ENCODE measurements at regions not wholly inside any gene's neighbourhood (a gene's known extent, or its start where the extent isn't known, plus 50 kb on each side); places are given as distances from the start of the nearest gene placed in this dataset.

GRCh38 chr16:24643489-24643888, 86.0 kb upstream of the TNRC6A start:
- Mint-ChIP-seq H3K4me1 (ENCODE audit: low read depth, unreplicated experiment) (no peaks in the 10 kb centered on the region), H3K4me3 (ENCODE audit: unreplicated experiment) (no peak overlapping the region)

DNA sequence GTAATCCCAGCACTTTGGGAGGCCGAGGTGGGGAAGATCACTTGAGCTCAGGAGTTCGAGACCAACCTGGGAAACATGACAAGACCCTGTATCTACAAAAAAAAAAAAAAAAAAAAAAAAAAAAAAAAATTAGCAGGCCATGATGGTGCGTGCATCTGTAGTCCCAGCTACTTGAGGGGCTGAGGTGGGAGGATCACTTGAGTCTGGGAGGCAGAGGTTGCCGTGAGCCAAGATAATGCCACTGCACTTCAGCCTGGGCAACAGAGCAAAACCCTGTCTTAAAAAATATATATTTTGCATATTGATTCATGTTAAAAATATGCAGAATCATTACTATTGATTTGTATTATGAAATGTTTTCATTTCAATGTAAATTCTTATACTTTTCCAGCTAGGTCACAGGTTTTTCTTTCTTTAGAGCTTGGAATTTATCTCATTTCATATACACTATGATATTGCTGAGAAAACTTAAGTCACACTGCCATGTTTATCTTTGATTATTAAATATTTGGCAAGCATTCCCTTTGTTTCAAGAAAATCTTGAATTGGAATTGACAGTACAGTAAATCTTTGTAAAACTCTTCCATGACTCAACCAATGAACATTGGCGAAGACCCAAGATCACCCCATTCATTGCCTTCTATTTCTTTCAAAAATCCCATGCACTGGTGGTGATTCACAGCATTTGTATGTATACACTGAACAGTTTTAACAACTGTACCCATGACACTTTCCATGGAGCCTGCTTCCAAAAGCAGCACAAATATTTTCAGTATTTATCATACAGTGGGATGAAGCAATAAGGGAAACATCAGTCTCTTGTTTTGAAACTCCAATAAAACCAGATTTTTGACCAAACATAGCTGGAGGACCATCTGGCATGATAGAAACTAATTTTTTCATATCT, 83.5 kb upstream of the TNRC6A start:
- TF ChIP-seq, protein P1, sequence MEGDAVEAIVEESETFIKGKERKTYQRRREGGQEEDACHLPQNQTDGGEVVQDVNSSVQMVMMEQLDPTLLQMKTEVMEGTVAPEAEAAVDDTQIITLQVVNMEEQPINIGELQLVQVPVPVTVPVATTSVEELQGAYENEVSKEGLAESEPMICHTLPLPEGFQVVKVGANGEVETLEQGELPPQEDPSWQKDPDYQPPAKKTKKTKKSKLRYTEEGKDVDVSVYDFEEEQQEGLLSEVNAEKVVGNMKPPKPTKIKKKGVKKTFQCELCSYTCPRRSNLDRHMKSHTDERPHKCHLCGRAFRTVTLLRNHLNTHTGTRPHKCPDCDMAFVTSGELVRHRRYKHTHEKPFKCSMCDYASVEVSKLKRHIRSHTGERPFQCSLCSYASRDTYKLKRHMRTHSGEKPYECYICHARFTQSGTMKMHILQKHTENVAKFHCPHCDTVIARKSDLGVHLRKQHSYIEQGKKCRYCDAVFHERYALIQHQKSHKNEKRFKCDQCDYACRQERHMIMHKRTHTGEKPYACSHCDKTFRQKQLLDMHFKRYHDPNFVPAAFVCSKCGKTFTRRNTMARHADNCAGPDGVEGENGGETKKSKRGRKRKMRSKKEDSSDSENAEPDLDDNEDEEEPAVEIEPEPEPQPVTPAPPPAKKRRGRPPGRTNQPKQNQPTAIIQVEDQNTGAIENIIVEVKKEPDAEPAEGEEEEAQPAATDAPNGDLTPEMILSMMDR (IDR thresholded peaks at IDR 0.05; ENCODE audit: partially characterized antibody, unreplicated experiment): no peak
- no peaks in the 10 kb centered on the region for H3K36me3 Mint-ChIP-seq (ENCODE audit: unreplicated experiment)

More at GRCh38 chr16:24643489-24643888, 86.0 kb upstream of the TNRC6A start:
- H3K36me3 Mint-ChIP-seq (ENCODE audit: unreplicated experiment): no peaks in the 10 kb centered on the region
- no peak overlapping the region for H3K27ac Mint-ChIP-seq (ENCODE audit: unreplicated experiment)
- H3K27me3 Mint-ChIP-seq (ENCODE audit: unreplicated experiment): no peaks in the 10 kb centered on the region
- no peak for DNase-seq
- TF ChIP-seq, protein P1 (IDR thresholded peaks at IDR 0.05; ENCODE audit: partially characterized antibody, unreplicated experiment): no peak
- no peaks in the 10 kb centered on the region for H3K9me3 Mint-ChIP-seq (ENCODE audit: unreplicated experiment)

DNA sequence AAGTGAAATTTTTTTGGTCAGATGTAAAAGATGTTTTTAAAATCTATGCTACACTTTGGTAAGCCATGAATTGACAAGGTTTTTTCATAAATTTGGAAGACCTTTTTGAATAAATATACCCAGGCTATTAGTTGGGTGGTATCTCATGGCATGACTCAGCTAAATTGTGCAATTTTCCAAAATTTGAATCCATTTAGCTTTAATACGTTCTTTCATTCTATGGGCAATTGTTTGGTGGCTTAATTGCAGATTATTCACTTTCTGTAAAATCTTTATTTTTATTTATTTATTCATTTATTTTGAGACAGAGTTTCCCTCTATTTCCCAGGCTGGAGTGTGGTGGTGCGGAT, 82.8 kb upstream of the TNRC6A start:
- no peaks in the 10 kb centered on the region for H3K36me3 Mint-ChIP-seq (ENCODE audit: unreplicated experiment)
- no peak overlapping the region for H3K27ac Mint-ChIP-seq (ENCODE audit: unreplicated experiment)
- no peak overlapping the region for H3K4me3 Mint-ChIP-seq (ENCODE audit: unreplicated experiment)
- no peaks in the 10 kb centered on the region for H3K27me3 Mint-ChIP-seq (ENCODE audit: unreplicated experiment)
- no peaks in the 10 kb centered on the region for H3K9me3 Mint-ChIP-seq (ENCODE audit: unreplicated experiment)
- no peak for DNase-seq
- no peaks in the 10 kb centered on the region for H3K4me1 Mint-ChIP-seq (ENCODE audit: low read depth, unreplicated experiment)
- TF ChIP-seq, protein P1 (IDR thresholded peaks at IDR 0.05; ENCODE audit: partially characterized antibody, unreplicated experiment): no peak

More for the DNA sequence above, 83.5 kb upstream of the TNRC6A start:
- Mint-ChIP-seq H3K27me3 (ENCODE audit: unreplicated experiment) (no peaks in the 10 kb centered on the region), H3K4me3 (ENCODE audit: unreplicated experiment) (no peak overlapping the region), H3K27ac (ENCODE audit: unreplicated experiment) (no peak overlapping the region), H3K9me3 (ENCODE audit: unreplicated experiment) (no peaks in the 10 kb centered on the region), H3K4me1 (ENCODE audit: low read depth, unreplicated experiment) (no peaks in the 10 kb centered on the region)
- no peak for DNase-seq

- H3K4me3 Mint-ChIP-seq (ENCODE audit: unreplicated experiment): no peak overlapping the region
- no peaks in the 10 kb centered on the region for H3K4me1 Mint-ChIP-seq (ENCODE audit: low read depth, unreplicated experiment)
- H3K27ac Mint-ChIP-seq (ENCODE audit: unreplicated experiment): no peak overlapping the region
These were observed 77.2 kb upstream of the TNRC6A start for GRCh38 chr16:24652209-24652712.

More at GRCh38 chr16:24652209-24652712, 77.2 kb upstream of the TNRC6A start:
- no peak for DNase-seq
- H3K27me3 Mint-ChIP-seq (ENCODE audit: unreplicated experiment): peaks cover 4% of the 10 kb centered on the region
- TF ChIP-seq, protein P1 (IDR thresholded peaks at IDR 0.05; ENCODE audit: partially characterized antibody, unreplicated experiment): no peak
- no peaks in the 10 kb centered on the region for H3K36me3 Mint-ChIP-seq (ENCODE audit: unreplicated experiment)
- no peaks in the 10 kb centered on the region for H3K9me3 Mint-ChIP-seq (ENCODE audit: unreplicated experiment)

Measured in glutamatergic neuron (in vitro differentiated cells).